RWPE2 (cell line): ENCODE measurements at regions not wholly inside any gene's neighbourhood (a gene's known extent, or its start where the extent isn't known, plus 50 kb on each side); places are given as distances from the start of the nearest gene placed in this dataset.

Experiments
- ATAC-seq: fragments of 200-7000 bp; cut with Tn5 transposase; 3 replicates; pipeline ENCODE4 v1.9.1; 2021; ENCODE audit warnings: low read depth
- DNase-seq: peaks from one replicate; pipeline ENCODE4 v3.0.0-alpha.2; 2020; ENCODE audit warnings: low spot score
- H3K27ac ChIP-seq: fragments of 450-650 bp; 2 replicates; pipeline ENCODE4 v1.5.1; 2017; ENCODE audit warnings: mild to moderate bottlenecking; ENCODE audit not compliant: poor library complexity, severe bottlenecking
- H3K27me3 ChIP-seq: fragments of 250-450 bp; sonication (Bioruptor Pico); 2 replicates; pipeline ENCODE4 v1.5.1; 2021; ENCODE audit warnings: mild to moderate bottlenecking, moderate library complexity; ENCODE audit not compliant: insufficient read depth, poor library complexity, severe bottlenecking
- H3K36me3 ChIP-seq: fragments of 250-450 bp; sonication (Bioruptor Pico); 2 replicates; pipeline ENCODE4 v1.5.1; 2020; ENCODE audit warnings: low read depth, mild to moderate bottlenecking, moderate library complexity
- H3K4me1 ChIP-seq: fragments of 250-450 bp; sonication (Bioruptor Pico); 2 replicates; pipeline ENCODE4 v1.5.1; 2021; ENCODE audit warnings: mild to moderate bottlenecking, moderate library complexity; ENCODE audit not compliant: insufficient read depth, poor library complexity, severe bottlenecking
- H3K4me3 ChIP-seq: fragments of 250-450 bp; sonication (Bioruptor Pico); 2 replicates; pipeline ENCODE4 v1.5.1; 2021; ENCODE audit warnings: mild to moderate bottlenecking, moderate library complexity; ENCODE audit not compliant: severe bottlenecking
- H3K9me3 ChIP-seq: fragments of 250-450 bp; sonication (Bioruptor Pico); 2 replicates; pipeline ENCODE4 v1.5.1; 2021; ENCODE audit warnings: mild to moderate bottlenecking, moderate library complexity; ENCODE audit not compliant: severe bottlenecking
- TF ChIP-seq, protein P1 (sequence below): fragments of 450-650 bp; IDR thresholded peaks from one replicate; pipeline ENCODE4 v1.5.1; 2017; ENCODE audit warnings: mild to moderate bottlenecking, moderate library complexity; ENCODE audit not compliant: poor library complexity, severe bottlenecking

DNA sequence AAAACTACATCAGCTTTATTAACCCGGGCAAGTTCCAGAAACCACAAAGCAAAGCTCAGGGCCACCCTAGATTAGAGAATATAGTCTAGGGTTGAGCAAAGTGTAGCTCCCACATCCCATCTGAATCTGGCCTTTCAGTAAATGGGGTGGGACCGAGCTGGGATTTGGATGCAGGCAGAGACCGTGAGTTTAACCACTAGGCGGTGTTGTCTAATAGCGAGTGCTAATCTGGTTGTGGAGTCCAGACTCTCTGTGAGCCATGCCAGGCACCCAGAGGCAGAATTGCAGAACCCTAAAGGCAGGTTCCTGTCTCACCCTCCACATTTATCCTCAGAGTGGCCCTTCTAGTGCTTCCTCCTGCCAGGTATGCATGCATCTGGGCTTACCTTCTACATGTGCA lies 435.9 kb downstream of the TSN start:
- DNase-seq = no peak
- TF ChIP-seq, protein P1, sequence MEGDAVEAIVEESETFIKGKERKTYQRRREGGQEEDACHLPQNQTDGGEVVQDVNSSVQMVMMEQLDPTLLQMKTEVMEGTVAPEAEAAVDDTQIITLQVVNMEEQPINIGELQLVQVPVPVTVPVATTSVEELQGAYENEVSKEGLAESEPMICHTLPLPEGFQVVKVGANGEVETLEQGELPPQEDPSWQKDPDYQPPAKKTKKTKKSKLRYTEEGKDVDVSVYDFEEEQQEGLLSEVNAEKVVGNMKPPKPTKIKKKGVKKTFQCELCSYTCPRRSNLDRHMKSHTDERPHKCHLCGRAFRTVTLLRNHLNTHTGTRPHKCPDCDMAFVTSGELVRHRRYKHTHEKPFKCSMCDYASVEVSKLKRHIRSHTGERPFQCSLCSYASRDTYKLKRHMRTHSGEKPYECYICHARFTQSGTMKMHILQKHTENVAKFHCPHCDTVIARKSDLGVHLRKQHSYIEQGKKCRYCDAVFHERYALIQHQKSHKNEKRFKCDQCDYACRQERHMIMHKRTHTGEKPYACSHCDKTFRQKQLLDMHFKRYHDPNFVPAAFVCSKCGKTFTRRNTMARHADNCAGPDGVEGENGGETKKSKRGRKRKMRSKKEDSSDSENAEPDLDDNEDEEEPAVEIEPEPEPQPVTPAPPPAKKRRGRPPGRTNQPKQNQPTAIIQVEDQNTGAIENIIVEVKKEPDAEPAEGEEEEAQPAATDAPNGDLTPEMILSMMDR = peak; percentile 48
- no peaks in the 10 kb centered on the region for H3K9me3 ChIP-seq
- peaks cover 11% of the 10 kb centered on the region for H3K4me1 ChIP-seq
- H3K27me3 ChIP-seq = no peaks in the 10 kb centered on the region
- H3K4me3 ChIP-seq = no peak overlapping the region
- ATAC-seq = peak; percentile 69
- H3K36me3 ChIP-seq = no peaks in the 10 kb centered on the region
- no peak overlapping the region for H3K27ac ChIP-seq

DNA sequence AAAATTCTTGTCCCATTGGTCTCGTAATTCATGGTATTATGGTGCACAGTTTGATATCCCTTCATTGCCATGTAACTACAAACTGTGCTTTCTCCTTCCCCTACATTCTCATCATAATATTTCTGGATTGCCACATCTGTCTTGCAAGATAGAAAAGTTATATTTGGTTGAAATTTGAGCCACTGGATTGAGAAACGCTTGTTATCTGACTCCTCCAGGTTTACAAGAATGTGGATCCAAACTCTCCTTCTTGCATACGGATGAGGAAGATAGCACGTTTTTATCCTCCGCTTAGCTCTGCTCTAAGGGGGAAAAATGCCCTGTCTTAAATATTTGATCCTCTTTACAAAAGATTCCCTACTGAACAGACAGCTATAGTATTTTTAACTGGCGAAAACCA lies 438.2 kb downstream of the TSN start:
- ATAC-seq (peak; percentile 65), DNase-seq (no peak)

DNA sequence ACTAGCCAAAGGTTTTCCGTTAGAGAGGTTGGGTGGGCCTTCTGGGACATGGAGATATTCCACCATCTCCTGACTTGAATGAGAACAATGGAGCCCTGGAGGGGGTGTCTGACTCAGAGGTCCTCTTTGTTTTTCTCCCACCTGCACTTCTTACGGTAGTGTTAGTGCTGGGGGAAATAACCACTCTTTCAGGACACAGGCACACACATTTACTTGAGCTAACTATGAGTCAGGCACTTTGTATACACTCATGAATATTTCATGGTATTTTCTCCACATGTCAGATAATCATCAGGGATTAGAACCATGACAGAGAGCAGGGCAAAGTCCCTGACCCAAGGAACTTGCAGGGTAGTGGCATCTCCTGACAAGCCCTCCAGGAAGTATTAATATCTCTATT lies 439.1 kb downstream of the TSN start:
- peaks cover 3% of the 10 kb centered on the region for H3K27me3 ChIP-seq
- H3K36me3 ChIP-seq = no peaks in the 10 kb centered on the region
- ATAC-seq = peak; percentile 72
- TF ChIP-seq, protein P1 = no peak
- no peak for DNase-seq
- H3K9me3 ChIP-seq = no peaks in the 10 kb centered on the region
- peaks cover 11% of the 10 kb centered on the region for H3K4me1 ChIP-seq
- no peak overlapping the region for H3K4me3 ChIP-seq
- H3K27ac ChIP-seq = no peak overlapping the region

More for the DNA sequence above, 438.2 kb downstream of the TSN start:
- H3K27ac ChIP-seq = no peak overlapping the region
- H3K4me1 ChIP-seq = peaks cover 11% of the 10 kb centered on the region
- no peaks in the 10 kb centered on the region for H3K9me3 ChIP-seq
- TF ChIP-seq, protein P1 = no peak
- no peaks in the 10 kb centered on the region for H3K36me3 ChIP-seq
- no peak overlapping the region for H3K4me3 ChIP-seq
- peaks cover 3% of the 10 kb centered on the region for H3K27me3 ChIP-seq

DNA sequence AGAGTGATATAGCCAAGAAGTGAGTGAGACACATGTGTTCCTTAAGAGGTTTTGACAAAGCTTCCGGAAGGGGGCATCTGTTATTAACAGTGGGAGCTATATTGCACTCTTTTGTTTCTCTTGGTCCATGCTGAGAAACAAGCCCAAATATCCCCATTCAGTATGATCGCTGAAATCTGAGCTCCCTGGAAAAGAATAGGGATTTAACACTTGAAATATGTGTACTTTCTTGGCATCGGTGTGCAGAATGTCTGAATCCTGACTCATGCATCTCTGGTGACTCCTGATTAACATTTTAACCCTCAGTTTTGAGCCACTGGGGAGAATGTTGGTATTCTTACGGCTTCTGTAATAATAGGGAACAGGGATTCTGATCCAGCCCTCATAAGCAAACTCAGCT lies 448.1 kb downstream of the TSN start:
- H3K9me3 ChIP-seq = no peaks in the 10 kb centered on the region
- peaks cover 8% of the 10 kb centered on the region for H3K4me1 ChIP-seq
- no peaks in the 10 kb centered on the region for H3K36me3 ChIP-seq
- TF ChIP-seq, protein P1 = peak; percentile 57
- no peak for DNase-seq
- no peak overlapping the region for H3K4me3 ChIP-seq
- ATAC-seq = peak; percentile 96
- no peaks in the 10 kb centered on the region for H3K27me3 ChIP-seq
- peak overlapping the region; percentile 40 for H3K27ac ChIP-seq

DNA sequence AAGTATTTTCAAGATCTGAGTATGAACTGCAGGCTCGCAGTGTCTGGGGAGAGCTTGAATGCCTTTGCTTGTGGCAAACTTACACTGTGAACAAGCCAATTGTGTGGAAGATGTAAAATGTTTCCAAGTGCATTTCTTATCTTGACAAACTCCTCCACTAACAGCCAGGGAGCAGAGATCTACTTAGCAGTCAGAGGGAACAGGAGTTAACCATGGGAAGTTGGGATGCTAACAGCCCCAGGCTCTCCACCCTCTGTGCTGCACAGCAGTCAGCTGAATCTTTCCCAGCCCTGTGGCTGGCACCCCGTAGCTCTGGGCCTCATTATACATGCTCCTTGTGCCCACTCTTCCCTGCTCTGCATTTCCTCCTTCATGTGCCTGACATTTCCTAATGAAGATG lies 450.2 kb downstream of the TSN start:
- Histone ChIP-seq H3K9me3 (no peaks in the 10 kb centered on the region), H3K4me1 (peaks cover 8% of the 10 kb centered on the region), H3K36me3 (no peaks in the 10 kb centered on the region), H3K27me3 (no peaks in the 10 kb centered on the region), H3K4me3 (no peak overlapping the region), H3K27ac (no peak overlapping the region)
- ATAC-seq = no peak
- TF ChIP-seq, protein P1 = no peak
- DNase-seq = no peak
